ENCODE measurements at regions not wholly inside any gene's neighbourhood (a gene's known extent, or its start where the extent isn't known, plus 50 kb on each side); places are given as distances from the start of the nearest gene placed in this dataset.

- no peak for TF ChIP-seq ZFP30 (CRISPR knock-in tag; IDR thresholded peaks at IDR 0.05)
- TF ChIP-seq POU6F1 (CRISPR knock-in tag; IDR thresholded peaks at IDR 0.05; ENCODE audit: borderline replicate concordance, low read depth), result no peak
- no peak for TF ChIP-seq TSHZ2 (CRISPR knock-in tag; IDR thresholded peaks at IDR 0.05)
- TF ChIP-seq PATZ1 (CRISPR knock-in tag; IDR thresholded peaks at IDR 0.05; ENCODE audit: borderline replicate concordance), result no peak
- no peak for TF ChIP-seq OSR1 (CRISPR knock-in tag; IDR thresholded peaks at IDR 0.05)
- no peak for TF ChIP-seq GLIS3 (CRISPR knock-in tag; IDR thresholded peaks at IDR 0.05)
- TF ChIP-seq ARNTL (CRISPR knock-in tag; IDR thresholded peaks at IDR 0.05; ENCODE audit: borderline replicate concordance, low read depth), result no peak
- TF ChIP-seq BACH2 (CRISPR knock-in tag; IDR thresholded peaks at IDR 0.05; ENCODE audit: borderline replicate concordance), result no peak
- no peak for TF ChIP-seq ESRRG (CRISPR knock-in tag; IDR thresholded peaks at IDR 0.05)
- no peak for TF ChIP-seq ISL1 (CRISPR knock-in tag; IDR thresholded peaks at IDR 0.05)
- no peak for TF ChIP-seq ZFP3 (CRISPR knock-in tag; IDR thresholded peaks at IDR 0.05)
- TF ChIP-seq RARB (CRISPR knock-in tag; IDR thresholded peaks at IDR 0.05), result no peak
- no peak for TF ChIP-seq TOX (CRISPR knock-in tag; IDR thresholded peaks at IDR 0.05; ENCODE audit: borderline replicate concordance)
- no peak for TF ChIP-seq SNAI2 (CRISPR knock-in tag; IDR thresholded peaks at IDR 0.05)
- TF ChIP-seq TCF4 (CRISPR knock-in tag; IDR thresholded peaks at IDR 0.05; ENCODE audit: borderline replicate concordance), result no peak
- no peak for TF ChIP-seq ZC3H10 (CRISPR knock-in tag; IDR thresholded peaks at IDR 0.05)
- no peak for TF ChIP-seq ZNF565 (CRISPR knock-in tag; conservative IDR thresholded peaks at IDR 0.05; ENCODE audit: low read depth)
- no peak for ATAC-seq
Observed at GRCh38 chr2:239657992-239658391, 257.2 kb upstream of the HDAC4 start.

GRCh38 chr2:239657236-239657635 is 256.4 kb upstream of the HDAC4 start:
- no peak for ATAC-seq
- TF ChIP-seq ARNTL (CRISPR knock-in tag; IDR thresholded peaks at IDR 0.05; ENCODE audit: borderline replicate concordance, low read depth) (no peak), ISL1 (CRISPR knock-in tag; IDR thresholded peaks at IDR 0.05) (no peak), ZNF70 (CRISPR knock-in tag; IDR thresholded peaks at IDR 0.05) (no peak), TOX (CRISPR knock-in tag; IDR thresholded peaks at IDR 0.05; ENCODE audit: borderline replicate concordance) (no peak), ZC3H10 (CRISPR knock-in tag; IDR thresholded peaks at IDR 0.05) (no peak), CREB5 (CRISPR knock-in tag; IDR thresholded peaks at IDR 0.05; ENCODE audit: low read depth) (no peak), CSRNP3 (CRISPR knock-in tag; IDR thresholded peaks at IDR 0.05) (no peak), OSR1 (CRISPR knock-in tag; IDR thresholded peaks at IDR 0.05) (no peak), GLIS3 (CRISPR knock-in tag; IDR thresholded peaks at IDR 0.05) (no peak), TCF4 (CRISPR knock-in tag; IDR thresholded peaks at IDR 0.05; ENCODE audit: borderline replicate concordance) (no peak), ESRRG (CRISPR knock-in tag; IDR thresholded peaks at IDR 0.05) (no peak), ZFP30 (CRISPR knock-in tag; IDR thresholded peaks at IDR 0.05) (no peak), ZFP3 (CRISPR knock-in tag; IDR thresholded peaks at IDR 0.05) (no peak), RARB (CRISPR knock-in tag; IDR thresholded peaks at IDR 0.05) (no peak), ZNF8 (CRISPR knock-in tag; IDR thresholded peaks at IDR 0.05) (no peak), ZNF565 (CRISPR knock-in tag; conservative IDR thresholded peaks at IDR 0.05; ENCODE audit: low read depth) (no peak), SNAI2 (CRISPR knock-in tag; IDR thresholded peaks at IDR 0.05) (no peak)

GRCh38 chr2:239654266-239654665 is 253.4 kb upstream of the HDAC4 start:
- no peak for ATAC-seq
- TF ChIP-seq ZNF8 (CRISPR knock-in tag; IDR thresholded peaks at IDR 0.05) (no peak), ZFP30 (CRISPR knock-in tag; IDR thresholded peaks at IDR 0.05) (no peak), ZC3H10 (CRISPR knock-in tag; IDR thresholded peaks at IDR 0.05) (no peak), POU6F1 (CRISPR knock-in tag; IDR thresholded peaks at IDR 0.05; ENCODE audit: borderline replicate concordance, low read depth) (no peak), CREB5 (CRISPR knock-in tag; IDR thresholded peaks at IDR 0.05; ENCODE audit: low read depth) (no peak), TOX (CRISPR knock-in tag; IDR thresholded peaks at IDR 0.05; ENCODE audit: borderline replicate concordance) (no peak), TCF4 (CRISPR knock-in tag; IDR thresholded peaks at IDR 0.05; ENCODE audit: borderline replicate concordance) (no peak)
